ENCODE measurements at regions not wholly inside any gene's neighbourhood (a gene's known extent, or its start where the extent isn't known, plus 50 kb on each side); places are given as distances from the start of the nearest gene placed in this dataset.

DNA sequence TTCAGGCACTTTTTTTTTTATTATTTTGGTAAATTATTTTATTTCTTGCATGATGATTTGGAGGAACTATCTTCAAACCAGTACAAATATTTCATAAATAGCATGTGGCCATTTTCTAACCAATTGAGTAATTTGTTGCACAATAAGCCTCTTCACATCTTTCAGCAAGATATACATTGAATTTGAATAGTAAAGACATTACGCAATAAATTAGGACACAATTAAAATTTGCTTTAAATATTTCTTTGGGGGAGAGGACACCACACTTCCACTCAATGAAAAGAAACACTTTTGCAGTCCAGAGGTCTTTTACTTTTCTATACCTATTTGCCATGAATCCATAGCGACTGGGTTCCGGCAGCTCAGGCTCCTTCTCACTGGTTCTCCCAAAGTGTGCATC is 762.6 kb upstream of the GOLIM4 start:
- TF ChIP-seq EZH2 (IDR thresholded peaks at IDR 0.05; ENCODE audit: insufficient read depth, poor library complexity, severe bottlenecking) = no peak
- TF ChIP-seq EZH2phosphoT487 (IDR thresholded peaks at IDR 0.05; ENCODE audit: insufficient read depth, low read depth) = no peak

All from GM23248 (cell line).